ENCODE measurements at regions not wholly inside any gene's neighbourhood (a gene's known extent, or its start where the extent isn't known, plus 50 kb on each side); places are given as distances from the start of the nearest gene placed in this dataset.
A peak's percentile ranks its signal among the peaks of the same experiment; 100 is the strongest.

- no peak for DNase-seq
These were observed 64.6 kb upstream of the KLF9 start for GRCh38 chr9:70478963-70479641.

GRCh38 chr9:70477907-70478480 is 63.5 kb upstream of the KLF9 start:
- DNase-seq = no peak

- DNase-seq = no peak
These were observed 62.8 kb upstream of the KLF9 start for GRCh38 chr9:70477146-70477745.

- DNase-seq = no peak
These were observed 60.8 kb upstream of the KLF9 start for GRCh38 chr9:70475211-70475610.

- DNase-seq = no peak
These were observed 60.0 kb upstream of the KLF9 start for GRCh38 chr9:70474413-70474812.

- no peak for DNase-seq
These were observed 58.1 kb upstream of the KLF9 start for GRCh38 chr9:70472268-70473249.

- no peak for DNase-seq
These were observed 55.9 kb upstream of the KLF9 start for GRCh38 chr9:70470050-70471015.

- DNase-seq = no peak
These were observed 53.8 kb upstream of the KLF9 start for GRCh38 chr9:70468291-70468690.

GRCh38 chr9:70466976-70467561 is 52.6 kb upstream of the KLF9 start:
- peak in 1 of 2 donors; percentile 12 for DNase-seq

- DNase-seq = no peak
These were observed 51.4 kb upstream of the KLF9 start for GRCh38 chr9:70465904-70466303.

GRCh38 chr9:70465398-70465797 is 50.9 kb upstream of the KLF9 start:
- no peak for DNase-seq

All from CD4-positive, alpha-beta T cell treated with Interferon alpha-2 for 1 hour (primary cell).